Testis (tissue), 2 donors: ENCODE measurements at regions not wholly inside any gene's neighbourhood (a gene's known extent, or its start where the extent isn't known, plus 50 kb on each side); places are given as distances from the start of the nearest gene placed in this dataset.

ENCODE experiments used
- CTCF ChIP-seq, 3 experiments: fragments of 450-650 bp in 2 of 3; fragments of 200-600 bp in 1 of 3; sonication (generic) in 1 of 3; IDR thresholded peaks; one replicate each; pipeline ENCODE4 v1.5.1; 2016 to 2019; ENCODE audit warnings: antibody characterized with exemption in 3 of 3, mild to moderate bottlenecking in 2 of 3, moderate library complexity in 1 of 3
- POLR2A ChIP-seq: fragments of 450-650 bp; IDR thresholded peaks from one replicate; pipeline ENCODE4 v1.6.1; 2017; ENCODE audit warnings: antibody characterized with exemption, mild to moderate bottlenecking, moderate library complexity

DNA sequence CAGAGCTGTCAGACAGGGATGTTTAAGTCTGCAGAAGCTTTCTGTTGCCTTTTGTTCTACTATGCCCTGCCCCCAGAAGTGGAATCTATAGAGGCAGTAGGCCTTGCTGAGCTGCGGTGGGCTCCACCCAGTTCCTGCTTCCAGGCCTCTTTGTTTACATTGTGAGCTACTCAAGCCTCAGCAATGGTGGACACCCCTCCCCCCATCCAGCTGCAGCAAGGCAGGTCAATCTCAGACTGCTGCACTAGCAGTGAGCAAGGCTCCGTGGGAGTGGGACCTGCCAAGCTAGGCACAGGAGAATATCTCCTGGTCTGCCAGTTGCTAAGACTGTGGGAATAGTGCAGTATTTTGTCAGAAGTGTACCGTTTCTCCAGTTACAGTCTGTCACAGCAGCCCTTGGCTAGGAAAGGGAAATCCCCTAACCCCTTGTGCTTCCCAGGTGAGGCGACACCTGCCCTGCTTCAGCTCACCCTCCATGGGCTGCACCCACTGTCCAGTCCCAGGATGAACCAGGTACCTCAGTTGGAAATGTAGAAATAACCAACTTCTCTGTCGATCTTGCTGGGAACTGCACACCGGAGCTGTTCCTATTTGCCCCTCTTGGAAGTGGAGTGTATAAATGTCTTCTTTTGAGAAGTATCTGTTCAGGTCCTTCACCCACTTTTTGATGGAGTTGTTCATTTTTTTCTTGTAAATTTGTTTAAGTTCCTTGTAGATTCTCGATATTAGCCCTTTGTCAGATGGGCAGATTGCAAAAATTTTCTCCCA is 213.5 kb upstream of the SLC38A2 start:
- TF ChIP-seq CTCF (IDR thresholded peaks at IDR 0.05) (no peak), POLR2A (no peak)
